ENCODE measurements at regions not wholly inside any gene's neighbourhood (a gene's known extent, or its start where the extent isn't known, plus 50 kb on each side); places are given as distances from the start of the nearest gene placed in this dataset.

GRCh38 chr11:115920092-115920461, 415.9 kb upstream of the CADM1 start:
- TF ChIP-seq CTCF (IDR thresholded peaks at IDR 0.05) (no peak), POLR2A (IDR thresholded peaks at IDR 0.05) (no peak)
